ENCODE measurements at regions not wholly inside any gene's neighbourhood (a gene's known extent, or its start where the extent isn't known, plus 50 kb on each side); places are given as distances from the start of the nearest gene placed in this dataset.

DNA sequence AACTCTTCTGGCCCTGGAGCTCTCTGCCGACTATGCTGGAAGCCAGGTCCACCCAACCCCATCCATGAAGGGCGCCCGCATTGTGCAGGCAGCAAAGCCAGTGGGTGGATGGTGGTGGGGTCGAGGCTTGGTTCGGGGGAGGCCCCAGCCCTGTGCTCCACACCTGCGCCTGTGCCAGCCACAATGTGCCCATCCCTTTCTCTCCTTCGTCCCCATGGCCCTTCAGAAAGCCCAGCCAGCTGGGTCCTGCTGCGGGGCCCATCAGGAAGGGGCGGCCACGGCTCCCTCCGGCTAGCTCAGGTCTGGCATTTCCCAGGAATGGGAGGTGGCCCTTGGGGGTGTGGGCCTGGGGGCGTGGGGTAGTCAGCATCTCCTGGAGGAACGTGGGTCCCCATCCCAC, 91.6 kb downstream of the HMX1 start:
- TF ChIP-seq, protein P1, sequence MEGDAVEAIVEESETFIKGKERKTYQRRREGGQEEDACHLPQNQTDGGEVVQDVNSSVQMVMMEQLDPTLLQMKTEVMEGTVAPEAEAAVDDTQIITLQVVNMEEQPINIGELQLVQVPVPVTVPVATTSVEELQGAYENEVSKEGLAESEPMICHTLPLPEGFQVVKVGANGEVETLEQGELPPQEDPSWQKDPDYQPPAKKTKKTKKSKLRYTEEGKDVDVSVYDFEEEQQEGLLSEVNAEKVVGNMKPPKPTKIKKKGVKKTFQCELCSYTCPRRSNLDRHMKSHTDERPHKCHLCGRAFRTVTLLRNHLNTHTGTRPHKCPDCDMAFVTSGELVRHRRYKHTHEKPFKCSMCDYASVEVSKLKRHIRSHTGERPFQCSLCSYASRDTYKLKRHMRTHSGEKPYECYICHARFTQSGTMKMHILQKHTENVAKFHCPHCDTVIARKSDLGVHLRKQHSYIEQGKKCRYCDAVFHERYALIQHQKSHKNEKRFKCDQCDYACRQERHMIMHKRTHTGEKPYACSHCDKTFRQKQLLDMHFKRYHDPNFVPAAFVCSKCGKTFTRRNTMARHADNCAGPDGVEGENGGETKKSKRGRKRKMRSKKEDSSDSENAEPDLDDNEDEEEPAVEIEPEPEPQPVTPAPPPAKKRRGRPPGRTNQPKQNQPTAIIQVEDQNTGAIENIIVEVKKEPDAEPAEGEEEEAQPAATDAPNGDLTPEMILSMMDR (IDR thresholded peaks at IDR 0.05; ENCODE audit: borderline replicate concordance, insufficient read depth, low read depth, low read length), result no peak
- H3K4me3 ChIP-seq (ENCODE audit: low read depth, low read length), result no peak overlapping the region

DNA sequence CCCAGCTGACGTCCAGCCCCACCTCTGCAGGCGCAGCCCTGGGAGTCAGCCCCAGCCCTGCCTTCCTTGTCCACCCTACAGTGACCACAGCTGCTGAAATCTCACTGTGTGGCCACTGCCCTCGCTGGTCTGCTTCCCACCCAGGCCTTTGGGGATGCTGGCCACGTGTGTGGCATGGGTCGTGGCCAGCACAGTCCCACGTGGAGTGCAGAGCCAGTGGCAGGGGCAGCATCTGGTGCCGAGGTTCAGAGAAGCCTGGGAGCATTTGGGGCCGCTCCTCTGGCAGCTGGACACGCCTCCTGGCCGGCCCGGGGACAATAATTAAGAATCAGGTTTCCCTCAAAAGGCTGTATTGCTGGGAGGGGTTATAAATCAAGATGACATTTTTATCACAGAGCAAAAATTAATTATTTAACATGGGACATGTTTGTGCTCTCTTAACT, 92.1 kb downstream of the HMX1 start:
- TF ChIP-seq, protein P1 (IDR thresholded peaks at IDR 0.05; ENCODE audit: borderline replicate concordance, insufficient read depth, low read depth, low read length), result no peak
- H3K4me3 ChIP-seq (ENCODE audit: low read depth, low read length), result no peak overlapping the region

DNA sequence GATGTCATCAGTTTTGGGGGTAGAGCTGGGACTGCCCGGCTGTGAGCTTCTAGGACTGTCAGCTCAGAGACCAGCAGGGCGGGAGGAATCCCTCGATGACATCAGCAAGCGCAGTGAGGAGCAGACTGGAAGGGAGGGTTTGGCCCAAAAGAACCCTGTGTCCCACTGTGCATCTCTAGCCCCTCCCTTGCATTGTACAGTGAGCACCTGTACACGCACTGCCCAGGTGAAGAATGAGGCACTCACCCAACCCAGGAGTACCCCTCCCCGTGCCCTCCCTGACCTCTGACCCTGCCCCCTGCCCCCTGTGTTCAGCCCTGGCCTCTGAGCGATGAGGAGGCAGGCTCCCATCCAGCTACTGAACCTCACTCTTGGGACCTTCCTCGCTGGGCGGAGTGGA, 92.9 kb downstream of the HMX1 start:
- no peak overlapping the region for H3K4me3 ChIP-seq (ENCODE audit: low read depth, low read length)
- TF ChIP-seq, protein P1 (IDR thresholded peaks at IDR 0.05; ENCODE audit: borderline replicate concordance, insufficient read depth, low read depth, low read length), result no peak

DNA sequence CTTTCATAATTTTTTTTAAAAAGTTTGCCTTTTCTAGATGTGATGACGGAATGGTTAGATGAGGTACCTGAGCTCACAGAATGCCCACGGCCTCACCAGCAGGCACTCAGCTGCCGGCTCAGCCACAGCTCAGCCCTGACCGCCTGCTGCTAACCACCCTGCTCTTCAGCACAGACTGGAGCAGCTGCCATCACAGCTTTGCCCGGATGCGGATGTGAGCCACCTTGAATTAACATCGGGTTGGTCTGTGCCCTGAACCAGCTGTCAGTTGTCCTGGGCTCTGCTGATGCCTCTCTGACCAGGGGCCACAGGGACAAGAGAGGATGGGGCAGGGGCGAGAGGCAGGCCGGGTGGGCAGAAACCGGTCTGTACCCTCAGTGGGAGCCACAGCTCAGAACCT, 93.3 kb downstream of the HMX1 start:
- TF ChIP-seq, protein P1 (IDR thresholded peaks at IDR 0.05; ENCODE audit: borderline replicate concordance, insufficient read depth, low read depth, low read length), result no peak
- H3K4me3 ChIP-seq (ENCODE audit: low read depth, low read length), result no peak overlapping the region

DNA sequence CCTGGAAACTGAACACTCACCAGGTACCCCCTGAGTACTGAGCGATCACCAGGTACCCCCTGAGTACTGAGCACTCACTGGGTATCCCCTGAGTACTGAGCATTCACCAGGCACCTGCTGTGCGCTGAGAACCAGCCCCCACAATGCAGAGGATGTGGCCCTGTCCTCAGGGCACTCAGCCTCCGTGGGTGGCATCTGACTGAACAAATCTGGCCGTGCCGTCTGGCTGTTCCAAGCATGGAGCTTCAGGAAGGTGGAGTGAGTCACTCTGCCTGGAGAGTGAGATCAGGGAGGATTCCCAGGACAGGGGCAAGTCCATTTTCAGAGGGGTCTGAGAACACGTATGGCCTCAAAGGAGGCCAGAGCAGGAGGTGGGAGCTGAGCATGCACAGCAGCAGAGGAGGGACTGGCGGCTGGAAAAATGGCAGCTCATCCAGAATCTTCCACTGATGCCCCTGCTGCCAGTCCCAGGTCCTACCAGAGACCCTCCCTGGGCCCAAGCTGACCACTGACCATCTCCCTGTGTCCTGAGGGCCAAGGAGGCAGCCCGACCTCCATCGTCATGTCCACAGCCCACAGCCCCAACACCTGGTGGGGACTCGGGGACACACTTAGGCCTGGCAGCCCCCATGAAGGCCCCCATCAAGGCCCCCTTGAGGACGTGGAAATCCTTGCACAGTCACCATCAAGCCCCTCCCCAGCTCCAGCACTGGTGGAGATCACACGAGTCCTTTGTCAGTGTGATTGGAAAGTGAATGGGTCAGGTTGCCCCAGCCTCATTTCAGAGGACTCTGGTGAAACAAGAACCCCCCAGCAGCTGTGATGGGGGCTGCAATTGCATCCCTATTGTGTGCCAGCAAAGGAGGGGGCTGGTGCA, 94.1 kb downstream of the HMX1 start:
- TF ChIP-seq, protein P1 (IDR thresholded peaks at IDR 0.05; ENCODE audit: borderline replicate concordance, insufficient read depth, low read depth, low read length), result no peak
- no peak overlapping the region for H3K4me3 ChIP-seq (ENCODE audit: low read depth, low read length)

DNA sequence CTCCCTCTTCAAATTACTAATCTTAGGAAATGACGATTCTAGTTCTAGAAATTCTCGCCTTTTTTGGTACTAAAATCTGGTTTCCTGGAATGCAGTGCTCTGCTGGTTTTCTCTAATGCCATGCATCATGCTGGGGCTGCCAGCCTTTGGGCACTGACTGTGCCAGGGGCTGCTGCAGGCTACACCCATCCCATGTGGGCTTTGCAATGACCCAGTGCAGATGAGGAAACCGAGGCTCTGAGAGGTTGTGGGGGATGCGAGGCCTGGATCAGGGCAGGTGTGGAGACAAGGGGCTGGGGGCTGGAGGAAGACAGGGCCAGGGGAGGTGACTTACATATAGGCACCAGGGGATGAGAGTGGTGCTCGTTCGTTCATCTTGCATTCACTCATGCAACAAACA, 95.3 kb downstream of the HMX1 start:
- TF ChIP-seq, protein P1 (IDR thresholded peaks at IDR 0.05; ENCODE audit: borderline replicate concordance, insufficient read depth, low read depth, low read length), result no peak

DNA sequence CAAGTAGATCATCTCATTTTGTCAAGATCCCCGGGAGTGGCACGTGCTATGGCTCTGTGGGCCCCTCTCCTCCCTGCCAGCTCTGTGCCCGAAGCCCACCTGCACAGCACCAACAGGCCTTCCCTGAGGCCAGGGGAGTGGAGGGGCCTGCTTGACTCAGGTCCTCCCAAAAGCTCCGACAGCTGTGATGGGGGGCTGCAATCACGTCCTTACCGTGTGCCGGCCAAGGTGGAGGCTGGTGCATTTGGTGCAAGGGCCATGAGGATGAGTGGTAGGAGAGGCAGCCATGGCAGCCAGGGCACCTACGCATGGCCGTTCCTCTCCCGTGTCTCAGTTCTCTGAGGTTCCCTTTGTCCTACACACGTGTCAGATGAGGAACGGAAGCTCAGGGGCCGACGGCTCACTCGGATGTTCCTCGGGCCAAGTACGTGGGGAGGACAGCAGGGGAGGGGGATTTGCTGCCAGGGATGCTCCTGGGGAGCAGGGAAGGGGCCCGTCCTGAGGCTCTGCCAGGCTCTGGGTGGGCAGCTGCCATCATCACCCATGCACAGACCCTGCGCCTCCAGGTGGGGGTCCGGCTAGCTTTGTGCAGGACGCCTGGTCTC, 95.8 kb downstream of the HMX1 start:
- TF ChIP-seq, protein P1 (IDR thresholded peaks at IDR 0.05; ENCODE audit: borderline replicate concordance, insufficient read depth, low read depth, low read length), result no peak
- H3K4me3 ChIP-seq (ENCODE audit: low read depth, low read length), result no peak overlapping the region

More for the DNA sequence above, 95.3 kb downstream of the HMX1 start:
- H3K4me3 ChIP-seq (ENCODE audit: low read depth, low read length), result no peak overlapping the region

Data from GM12875 (cell line).